DND-41 (cell line): ENCODE measurements at regions not wholly inside any gene's neighbourhood (a gene's known extent, or its start where the extent isn't known, plus 50 kb on each side); places are given as distances from the start of the nearest gene placed in this dataset.

Source experiments
- ATAC-seq: fragments of 200-7000 bp; cut with Tn5 transposase; 3 replicates; pipeline ENCODE4 v1.9.1; 2021; ENCODE audit warnings: low read depth; ENCODE audit not compliant: insufficient read depth
- DNase-seq: peaks from one replicate; pipeline ENCODE4 v3.0.0-alpha.2; 2020
- H2AFZ ChIP-seq: 2 replicates; pipeline ENCODE4 v1.6.0; 2012; ENCODE audit warnings: low read depth, low read length
- H3K27ac ChIP-seq: 2 replicates; pipeline ENCODE4 v1.5.1; 2012; ENCODE audit warnings: low read length, inconsistent platforms
- H3K27me3 ChIP-seq: fragments of 200-600 bp; sonication (generic); 2 replicates; pipeline ENCODE4 v1.6.0; 2012; ENCODE audit warnings: low read length, mild to moderate bottlenecking, inconsistent platforms; ENCODE audit not compliant: insufficient read depth, poor library complexity
- H3K36me3 ChIP-seq: 2 replicates; pipeline ENCODE4 v1.5.1; 2012; ENCODE audit warnings: low read length, inconsistent platforms; ENCODE audit not compliant: insufficient read depth
- H3K4me1 ChIP-seq: 2 replicates; pipeline ENCODE4 v1.5.1; 2012; ENCODE audit warnings: mild to moderate bottlenecking, low read length; ENCODE audit not compliant: insufficient read depth
- H3K4me2 ChIP-seq: 2 replicates; pipeline ENCODE4 v1.6.0; 2012; ENCODE audit warnings: mild to moderate bottlenecking, moderate library complexity, low read length, inconsistent platforms; ENCODE audit not compliant: insufficient read depth
- H3K4me3 ChIP-seq, 2 experiments: fragments of 200-600 bp in 1 of 2; shearing (Covaris generic) in 1 of 2; 2 replicates each; pipeline ENCODE4 v1.5.1; 2012 to 2016; ENCODE audit warnings: inconsistent platforms in 2 of 2, low read length in 2 of 2, mild to moderate bottlenecking in 2 of 2, low read depth in 1 of 2, moderate library complexity in 1 of 2
- H3K79me2 ChIP-seq: 2 replicates; pipeline ENCODE4 v1.6.0; 2012; ENCODE audit warnings: low read length, inconsistent platforms; ENCODE audit not compliant: insufficient read depth
- H3K9ac ChIP-seq: 2 replicates; pipeline ENCODE4 v1.6.0; 2012; ENCODE audit warnings: low read depth, mild to moderate bottlenecking, inconsistent platforms, low read length, moderate library complexity
- H3K9me3 ChIP-seq: 2 replicates; pipeline ENCODE4 v1.5.1; 2012; ENCODE audit warnings: low read length, moderate library complexity, mild to moderate bottlenecking, inconsistent platforms; ENCODE audit not compliant: insufficient read depth, severe bottlenecking
- H4K20me1 ChIP-seq: 2 replicates; pipeline ENCODE4 v1.6.0; 2012; ENCODE audit warnings: low read length; ENCODE audit not compliant: insufficient read depth
- CTCF ChIP-seq: IDR thresholded peaks from 2 replicates; pipeline ENCODE4 v1.5.1; 2012; ENCODE audit warnings: borderline replicate concordance, low read length, moderate library complexity, mild to moderate bottlenecking; ENCODE audit not compliant: poor library complexity, severe bottlenecking; ENCODE audit errors: extremely low read depth
- EZH2 ChIP-seq: IDR thresholded peaks from 3 replicates; pipeline ENCODE4 v1.6.1; 2012; ENCODE audit warnings: borderline replicate concordance, low read depth, mild to moderate bottlenecking, moderate library complexity, low read length, inconsistent platforms; ENCODE audit not compliant: severe bottlenecking

GRCh38 chr2:100716581-100716980 is 103.4 kb upstream of the NPAS2 start:
- DNase-seq (no peak), ATAC-seq (no peak)
- Histone ChIP-seq H3K27ac (no peak overlapping the region), H3K4me1 (no peaks in the 10 kb centered on the region), H3K4me2 (no peak overlapping the region), H3K9ac (no peak overlapping the region), H3K27me3 (no peaks in the 10 kb centered on the region), H3K36me3 (no peaks in the 10 kb centered on the region), H4K20me1 (no peaks in the 10 kb centered on the region), H3K9me3 (no peaks in the 10 kb centered on the region), H3K4me3 (no peak overlapping the region), H2AFZ (no peak overlapping the region), H3K79me2 (no peaks in the 10 kb centered on the region)
- TF ChIP-seq EZH2 (no peak), CTCF (no peak)

- Histone ChIP-seq H3K9me3 (no peaks in the 10 kb centered on the region), H2AFZ (no peak overlapping the region), H3K4me1 (no peaks in the 10 kb centered on the region), H3K4me3 (no peak overlapping the region), H3K36me3 (no peaks in the 10 kb centered on the region), H3K79me2 (no peaks in the 10 kb centered on the region), H3K4me2 (no peak overlapping the region), H3K27ac (no peak overlapping the region), H3K9ac (no peak overlapping the region), H4K20me1 (no peaks in the 10 kb centered on the region), H3K27me3 (no peaks in the 10 kb centered on the region)
- no peak for DNase-seq
- TF ChIP-seq CTCF (no peak), EZH2 (no peak)
- ATAC-seq = no peak
Measured at GRCh38 chr2:100718065-100718629, 101.8 kb upstream of the NPAS2 start.

- DNase-seq = no peak
- no peaks in the 10 kb centered on the region for H3K4me1 ChIP-seq
- H4K20me1 ChIP-seq = no peaks in the 10 kb centered on the region
- H3K4me3 ChIP-seq = no peak overlapping the region
- H3K27ac ChIP-seq = no peak overlapping the region
- H3K9me3 ChIP-seq = no peaks in the 10 kb centered on the region
- TF ChIP-seq CTCF (no peak), EZH2 (no peak)
- no peak for ATAC-seq
- no peak overlapping the region for H3K9ac ChIP-seq
- no peaks in the 10 kb centered on the region for H3K79me2 ChIP-seq
- no peaks in the 10 kb centered on the region for H3K36me3 ChIP-seq
- no peak overlapping the region for H3K4me2 ChIP-seq
- no peak overlapping the region for H2AFZ ChIP-seq
- H3K27me3 ChIP-seq = no peaks in the 10 kb centered on the region
Measured at GRCh38 chr2:100720445-100720844, 99.5 kb upstream of the NPAS2 start.

- Histone ChIP-seq H3K79me2 (no peaks in the 10 kb centered on the region), H2AFZ (no peak overlapping the region), H3K9ac (no peak overlapping the region), H3K4me3 (no peak overlapping the region), H3K27ac (no peak overlapping the region), H3K4me1 (no peaks in the 10 kb centered on the region), H3K27me3 (no peaks in the 10 kb centered on the region), H3K4me2 (no peak overlapping the region), H4K20me1 (no peaks in the 10 kb centered on the region), H3K36me3 (no peaks in the 10 kb centered on the region), H3K9me3 (no peaks in the 10 kb centered on the region)
- DNase-seq (no peak), ATAC-seq (no peak)
- TF ChIP-seq EZH2 = no peak
- TF ChIP-seq CTCF = no peak
Measured at GRCh38 chr2:100721693-100722092, 98.2 kb upstream of the NPAS2 start.
